PC-3 (cell line): ENCODE measurements at regions not wholly inside any gene's neighbourhood (a gene's known extent, or its start where the extent isn't known, plus 50 kb on each side); places are given as distances from the start of the nearest gene placed in this dataset.

Source experiments
- ATAC-seq: fragments of 200-7000 bp; cut with Tn5 transposase; 2 replicates; pipeline ENCODE4 v1.9.1; 2020; ENCODE audit warnings: mild to moderate bottlenecking, moderate library complexity
- BruUV-seq: library from RNA; stranded (reverse); fragments of 400-500 nt; replicated peaks from 2 replicates; lab custom pipeline; 2021; lab: Mats Ljungman, UMichigan
- CTCF ChIA-PET: fragments of 300-600 bp; sonication (Branson Sonifier 250); formaldehyde crosslinking; loops from one replicate; lab custom pipeline; 2022; ENCODE audit warnings: antibody characterized with exemption; lab: Charles Lee
- POLR2A ChIA-PET: fragments of 300-600 bp; sonication (Branson Sonifier 250); formaldehyde crosslinking; loops from one replicate; lab custom pipeline; 2022; ENCODE audit warnings: antibody characterized with exemption; ENCODE audit not compliant: unreplicated experiment; lab: Charles Lee
- DNase-seq: peaks from one replicate; pipeline ENCODE4 v3.0.0-alpha.2; 2015
- H2AFZ ChIP-seq: fragments of 300-600 bp; sonication (generic); 2 replicates; pipeline ENCODE4 v1.6.0; 2016; ENCODE audit warnings: antibody characterized with exemption, low read length
- H3F3A ChIP-seq: fragments of 300-600 bp; sonication (generic); one replicate; pipeline ENCODE4 v1.6.0; 2017; ENCODE audit warnings: antibody characterized with exemption, low read length, control low read depth, mild to moderate bottlenecking; ENCODE audit not compliant: unreplicated experiment
- H3K27ac ChIP-seq: fragments of 300-600 bp; sonication (generic); 2 replicates; pipeline ENCODE4 v1.5.1; 2016; ENCODE audit warnings: mild to moderate bottlenecking, low read length
- H3K27me3 ChIP-seq: fragments of 300-600 bp; sonication (generic); 2 replicates; pipeline ENCODE4 v1.6.1; 2016; ENCODE audit warnings: low read length, mixed read lengths
- H3K36me3 ChIP-seq: fragments of 300-600 bp; sonication (generic); 2 replicates; pipeline ENCODE4 v1.6.1; 2016; ENCODE audit warnings: low read depth, mixed run types, low read length, mixed read lengths
- H3K4me1 ChIP-seq: fragments of 300-600 bp; sonication (generic); 2 replicates; pipeline ENCODE4 v1.5.1; 2016; ENCODE audit warnings: low read length; ENCODE audit not compliant: insufficient read depth
- H3K4me2 ChIP-seq: fragments of 300-600 bp; sonication (generic); 2 replicates; pipeline ENCODE4 v1.6.0; 2016; ENCODE audit warnings: low read length
- H3K4me3 ChIP-seq: fragments of 300-600 bp; sonication (generic); 2 replicates; pipeline ENCODE4 v1.5.1; 2016; ENCODE audit warnings: mild to moderate bottlenecking, low read length, mixed read lengths
- H3K79me2 ChIP-seq: fragments of 300-600 bp; sonication (generic); 2 replicates; pipeline ENCODE4 v1.6.1; 2017; ENCODE audit warnings: low read length, mixed read lengths
- H3K9ac ChIP-seq: fragments of 300-600 bp; sonication (generic); 2 replicates; pipeline ENCODE4 v1.6.0; 2016; ENCODE audit warnings: mild to moderate bottlenecking, low read length
- H3K9me2 ChIP-seq: fragments of 300-600 bp; sonication (generic); replicated peaks from 2 replicates; pipeline ENCODE4 v1.6.1; 2016; ENCODE audit warnings: mixed run types, low read length, mixed read lengths
- H3K9me3 ChIP-seq: fragments of 300-600 bp; sonication (generic); 2 replicates; pipeline ENCODE4 v1.6.1; 2016; ENCODE audit warnings: low read length, mixed read lengths
- H4K20me1 ChIP-seq: fragments of 300-600 bp; sonication (generic); 2 replicates; pipeline ENCODE4 v1.6.1; 2016; ENCODE audit warnings: low read length, mixed read lengths
- CTCF ChIP-seq: fragments of 300-600 bp; sonication (generic); conservative IDR thresholded peaks from 2 replicates; pipeline ENCODE4 v1.5.1; 2017; ENCODE audit warnings: antibody characterized with exemption, low read depth, mild to moderate bottlenecking, low read length
- EZH2 ChIP-seq: fragments of 300-600 bp; sonication (generic); IDR thresholded peaks from one replicate; pipeline ENCODE4 v1.6.1; 2017; ENCODE audit warnings: antibody characterized with exemption, mild to moderate bottlenecking, low read length; ENCODE audit not compliant: unreplicated experiment
- EZH2phosphoT487 ChIP-seq: fragments of 300-600 bp; sonication (generic); IDR thresholded peaks from 2 replicates; pipeline ENCODE4 v1.6.1; 2018; ENCODE audit warnings: mild to moderate bottlenecking, antibody characterized with exemption, low read length, borderline replicate concordance
- intact Hi-C: fragments of 100-400 bp; cut with micrococcal nuclease; formaldehyde crosslinking; loops from 2 replicates; pipeline ENCODE4 v1.9.0; 2023

DNA sequence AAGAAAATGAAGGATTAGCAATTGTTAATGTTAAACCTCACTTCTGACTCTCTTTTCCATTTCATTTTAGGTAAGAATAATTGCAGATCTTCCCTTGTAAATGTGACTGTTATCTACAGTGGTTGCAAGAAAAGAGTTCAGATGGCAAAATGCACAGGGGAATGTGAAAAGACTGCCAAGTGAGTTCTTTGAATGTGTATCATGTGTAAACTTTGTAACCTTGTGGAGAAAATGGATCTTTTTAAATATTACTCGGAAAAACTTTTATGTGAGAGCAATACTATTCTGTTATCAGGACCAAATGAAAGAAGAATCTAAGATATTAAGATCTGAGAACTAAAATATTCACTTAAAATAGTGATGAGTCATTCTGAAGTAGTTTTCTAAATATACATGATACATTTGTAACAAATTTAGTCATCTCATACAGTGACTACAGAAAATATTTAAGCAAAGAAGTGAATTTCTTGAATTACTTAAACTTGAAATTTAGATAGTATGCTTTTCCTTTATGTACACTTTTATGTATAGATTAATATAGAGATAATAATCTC lies 122.5 kb upstream of the CNTN1 start:
- no peaks in the 10 kb centered on the region for H3K4me1 ChIP-seq
- H3K9me2 ChIP-seq: no peaks in the 10 kb centered on the region
- no peaks in the 10 kb centered on the region for H3K36me3 ChIP-seq
- H3K4me2 ChIP-seq: no peak overlapping the region
- H3K27me3 ChIP-seq: peaks cover 7% of the 10 kb centered on the region; the same call in 1 of the 2 replicates
- H3K79me2 ChIP-seq: no peaks in the 10 kb centered on the region
- ATAC-seq (no peak), DNase-seq (peak; percentile 1)
- TF ChIP-seq CTCF: no peak
- TF ChIP-seq EZH2phosphoT487: no peak
- no peak for TF ChIP-seq EZH2
- ChIA-PET POLR2A (no interaction called here), CTCF (no interaction called here)
- H3K4me3 ChIP-seq: no peak overlapping the region
- no peaks in the 10 kb centered on the region for H3K9me3 ChIP-seq
- no peak overlapping the region for H2AFZ ChIP-seq
- BruUV-seq: no TSS peak
- intact Hi-C loops: no loop called here
- no peak overlapping the region for H3K9ac ChIP-seq
- H4K20me1 ChIP-seq: no peaks in the 10 kb centered on the region
- no peak overlapping the region for H3K27ac ChIP-seq
- no peaks in the 10 kb centered on the region for H3F3A ChIP-seq

DNA sequence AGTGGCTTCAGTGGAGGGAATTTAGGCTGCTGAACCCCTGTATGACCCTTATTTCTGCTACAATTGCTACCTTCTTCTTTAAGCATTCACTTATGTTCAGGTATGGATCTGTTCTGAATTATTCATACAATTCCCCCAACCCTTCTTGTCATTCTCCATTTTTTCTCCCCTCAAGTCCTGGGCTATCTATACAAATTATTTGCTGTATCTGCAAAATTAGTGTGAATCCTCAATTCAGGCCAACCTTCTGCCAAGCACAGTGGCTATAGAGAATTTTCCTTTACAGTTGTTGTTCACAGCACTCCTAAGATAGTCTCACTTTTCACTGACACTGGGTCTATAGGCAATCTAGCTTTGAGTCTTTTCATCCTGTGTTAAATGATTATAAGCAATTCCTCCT lies 119.2 kb upstream of the CNTN1 start:
- H4K20me1 ChIP-seq: no peaks in the 10 kb centered on the region
- CTCF ChIA-PET: no interaction called here
- H3K4me3 ChIP-seq: no peak overlapping the region
- H3K9ac ChIP-seq: no peak overlapping the region
- no peak for DNase-seq
- no peak for TF ChIP-seq EZH2
- TF ChIP-seq CTCF: no peak
- no peak for TF ChIP-seq EZH2phosphoT487
- no peaks in the 10 kb centered on the region for H3K9me3 ChIP-seq
- no peak overlapping the region for H3K4me2 ChIP-seq
- no TSS peak for BruUV-seq
- no peaks in the 10 kb centered on the region; the same call in 1 of the 2 replicates for H3K27me3 ChIP-seq
- H3K27ac ChIP-seq: no peak overlapping the region
- H3K4me1 ChIP-seq: no peaks in the 10 kb centered on the region
- no peak for ATAC-seq
- H2AFZ ChIP-seq: no peak overlapping the region
- H3K79me2 ChIP-seq: no peaks in the 10 kb centered on the region
- no peaks in the 10 kb centered on the region for H3K36me3 ChIP-seq
- intact Hi-C loops: no loop called here
- no peaks in the 10 kb centered on the region for H3F3A ChIP-seq
- POLR2A ChIA-PET: no interaction called here
- H3K9me2 ChIP-seq: no peaks in the 10 kb centered on the region

GRCh38 chr12:40575987-40576386 lies 116.3 kb upstream of the CNTN1 start:
- ATAC-seq (no peak), DNase-seq (no peak)
- POLR2A ChIA-PET: no interaction called here
- no peaks in the 10 kb centered on the region for H3K9me2 ChIP-seq
- no peak overlapping the region for H3K4me3 ChIP-seq
- no peak overlapping the region for H3K27ac ChIP-seq
- H2AFZ ChIP-seq: no peak overlapping the region
- no TSS peak for BruUV-seq
- H3K36me3 ChIP-seq: no peaks in the 10 kb centered on the region
- H3K4me2 ChIP-seq: no peak overlapping the region
- TF ChIP-seq EZH2phosphoT487 (no peak), EZH2 (no peak), CTCF (no peak)
- H3K9me3 ChIP-seq: 0 out of 2 replicates have a peak, but pooled peaks cover 5% of the 10 kb centered on the region
- CTCF ChIA-PET: no interaction called here
- no peaks in the 10 kb centered on the region; the same call in 1 of the 2 replicates for H3K27me3 ChIP-seq
- intact Hi-C loops: no loop called here
- no peaks in the 10 kb centered on the region for H3F3A ChIP-seq
- H3K4me1 ChIP-seq: no peaks in the 10 kb centered on the region
- no peaks in the 10 kb centered on the region for H3K79me2 ChIP-seq
- H3K9ac ChIP-seq: no peak overlapping the region
- no peaks in the 10 kb centered on the region for H4K20me1 ChIP-seq
